ENCODE measurements at regions not wholly inside any gene's neighbourhood (a gene's known extent, or its start where the extent isn't known, plus 50 kb on each side); places are given as distances from the start of the nearest gene placed in this dataset.
"Not testable (repeated sequence)": the region's sequence is repeated elsewhere in the genome, so short reads cannot be mapped to it uniquely, and the experiment has no call there.

- no peak for DNase-seq (ENCODE audit: low read depth, low spot score)
- in situ Hi-C loops (cut with HindIII; ENCODE audit: low pct_unique_long_range_greater_than_20kb, low sequenced_read_pairs) = no loop called here
Measured at GRCh38 chr16:52386694-52387093, 160.2 kb downstream of the TOX3 start.

GRCh38 chr16:52384378-52384777 is 162.6 kb downstream of the TOX3 start:
- in situ Hi-C loops (cut with HindIII; ENCODE audit: low pct_unique_long_range_greater_than_20kb, low sequenced_read_pairs) = no loop called here
- DNase-seq (ENCODE audit: low read depth, low spot score) = no peak

GRCh38 chr16:52383640-52384292 is 163.2 kb downstream of the TOX3 start:
- DNase-seq (ENCODE audit: low read depth, low spot score) = no peak
- in situ Hi-C loops (cut with HindIII; ENCODE audit: low pct_unique_long_range_greater_than_20kb, low sequenced_read_pairs) = no loop called here

- in situ Hi-C loops (cut with HindIII; ENCODE audit: low pct_unique_long_range_greater_than_20kb, low sequenced_read_pairs) = no loop called here
- DNase-seq (ENCODE audit: low read depth, low spot score) = no peak
Measured at GRCh38 chr16:52383119-52383518, 163.8 kb downstream of the TOX3 start.

- in situ Hi-C loops (cut with HindIII; ENCODE audit: low pct_unique_long_range_greater_than_20kb, low sequenced_read_pairs) = no loop called here
- no peak for DNase-seq (ENCODE audit: low read depth, low spot score)
Measured at GRCh38 chr16:52379551-52379950, 167.4 kb downstream of the TOX3 start.

- in situ Hi-C loops (cut with HindIII; ENCODE audit: low pct_unique_long_range_greater_than_20kb, low sequenced_read_pairs) = no loop called here
- DNase-seq (ENCODE audit: low read depth, low spot score) = no peak
Measured at GRCh38 chr16:52376676-52377280, 170.2 kb downstream of the TOX3 start.

GRCh38 chr16:52372313-52372712 is 174.6 kb downstream of the TOX3 start:
- no peak for DNase-seq (ENCODE audit: low read depth, low spot score)
- in situ Hi-C loops (cut with HindIII; ENCODE audit: low pct_unique_long_range_greater_than_20kb, low sequenced_read_pairs) = no loop called here

GRCh38 chr16:52368859-52369258 is 178.1 kb downstream of the TOX3 start:
- DNase-seq (ENCODE audit: low read depth, low spot score) = no peak
- in situ Hi-C loops (cut with HindIII; ENCODE audit: low pct_unique_long_range_greater_than_20kb, low sequenced_read_pairs) = no loop called here

- in situ Hi-C loops (cut with HindIII; ENCODE audit: low pct_unique_long_range_greater_than_20kb, low sequenced_read_pairs) = no loop called here
- DNase-seq (ENCODE audit: low read depth, low spot score) = no peak
Measured at GRCh38 chr16:52367821-52368220, 179.1 kb downstream of the TOX3 start.

GRCh38 chr16:52366983-52367382 is 180.0 kb downstream of the TOX3 start:
- DNase-seq (ENCODE audit: low read depth, low spot score) = no peak
- in situ Hi-C loops (cut with HindIII; ENCODE audit: low pct_unique_long_range_greater_than_20kb, low sequenced_read_pairs) = no loop called here

GRCh38 chr16:52364500-52364899 is 182.4 kb downstream of the TOX3 start:
- no peak for DNase-seq (ENCODE audit: low read depth, low spot score)
- in situ Hi-C loops (cut with HindIII; ENCODE audit: low pct_unique_long_range_greater_than_20kb, low sequenced_read_pairs) = no loop called here

- in situ Hi-C loops (cut with HindIII; ENCODE audit: low pct_unique_long_range_greater_than_20kb, low sequenced_read_pairs) = no loop called here
Measured at GRCh38 chr16:52363082-52363481, 183.9 kb downstream of the TOX3 start.

GRCh38 chr16:52357711-52358110 is 189.2 kb downstream of the TOX3 start:
- in situ Hi-C loops (cut with HindIII; ENCODE audit: low pct_unique_long_range_greater_than_20kb, low sequenced_read_pairs) = no loop called here
- DNase-seq (ENCODE audit: low read depth, low spot score) = no peak

More at GRCh38 chr16:52363082-52363481, 183.9 kb downstream of the TOX3 start:
- DNase-seq (ENCODE audit: low read depth, low spot score) = no peak

- in situ Hi-C loops (cut with HindIII; ENCODE audit: low pct_unique_long_range_greater_than_20kb, low sequenced_read_pairs) = no loop called here
- no peak for DNase-seq (ENCODE audit: low read depth, low spot score)
Measured at GRCh38 chr16:52353249-52353648, 193.7 kb downstream of the TOX3 start.

GRCh38 chr16:52351451-52351850 is 195.5 kb downstream of the TOX3 start:
- DNase-seq (ENCODE audit: low read depth, low spot score) = no peak
- in situ Hi-C loops (cut with HindIII; ENCODE audit: low pct_unique_long_range_greater_than_20kb, low sequenced_read_pairs) = no loop called here

- in situ Hi-C loops (cut with HindIII; ENCODE audit: low pct_unique_long_range_greater_than_20kb, low sequenced_read_pairs) = no loop called here
- no peak for DNase-seq (ENCODE audit: low read depth, low spot score)
Measured at GRCh38 chr16:52350031-52350642, 196.8 kb downstream of the TOX3 start.

GRCh38 chr16:52346709-52347108 is 200.2 kb downstream of the TOX3 start:
- in situ Hi-C loops (cut with HindIII; ENCODE audit: low pct_unique_long_range_greater_than_20kb, low sequenced_read_pairs) = no loop called here
- no peak for DNase-seq (ENCODE audit: low read depth, low spot score)

GRCh38 chr16:52333673-52334072 is 213.3 kb downstream of the TOX3 start:
- DNase-seq (ENCODE audit: low read depth, low spot score); in situ Hi-C loops (cut with HindIII; ENCODE audit: low pct_unique_long_range_greater_than_20kb, low sequenced_read_pairs): not testable (repeated sequence)

- in situ Hi-C loops (cut with HindIII; ENCODE audit: low pct_unique_long_range_greater_than_20kb, low sequenced_read_pairs) = no loop called here
- DNase-seq (ENCODE audit: low read depth, low spot score) = no peak
Measured at GRCh38 chr16:52320930-52321439, 226.0 kb downstream of the TOX3 start.
